ENCODE measurements at regions not wholly inside any gene's neighbourhood (a gene's known extent, or its start where the extent isn't known, plus 50 kb on each side); places are given as distances from the start of the nearest gene placed in this dataset.

DNA sequence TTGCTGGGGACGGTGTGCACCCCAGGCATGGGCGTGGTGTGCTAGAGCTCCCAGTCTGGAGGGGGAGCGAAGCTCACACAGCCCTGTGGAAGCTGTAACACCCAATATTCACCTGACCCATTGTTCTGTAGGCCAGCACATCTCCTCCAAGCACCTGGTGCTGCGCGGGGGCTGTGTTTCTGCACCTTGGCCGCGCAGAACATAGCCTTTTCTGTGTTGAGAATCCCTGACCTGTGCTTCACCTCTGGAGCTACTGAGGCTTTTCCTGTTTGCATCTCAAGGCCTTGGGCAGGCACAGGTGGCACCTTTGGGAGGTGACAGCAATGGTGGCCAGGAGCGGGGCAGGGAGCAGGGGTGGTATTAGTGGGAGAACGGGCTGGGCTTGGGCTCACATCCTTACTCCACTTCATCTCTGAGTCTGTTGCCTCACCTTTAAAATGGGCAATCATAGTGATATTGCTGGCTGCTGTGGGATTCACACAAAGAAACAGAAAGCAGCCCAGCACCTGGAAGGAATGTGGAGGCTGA, 343.9 kb upstream of the AJAP1 start:
- no peak overlapping the region for H3K4me3 ChIP-seq (ENCODE audit: low read depth in 1 of 3, low read length in 3 of 3)
- peaks cover 3 to 5% (median 4%) of the 10 kb centered on the region in 4 donors for H3K9me3 ChIP-seq (ENCODE audit: control insufficient read depth in 4 of 4, low read length in 3 of 4)
- no peaks in the 10 kb centered on the region for H3K36me3 ChIP-seq (ENCODE audit: control insufficient read depth in 4 of 4, insufficient read depth in 3 of 4, low read depth in 1 of 4, low read length in 3 of 4)
- no peak overlapping the region for H3K9ac ChIP-seq (ENCODE audit: low read depth in 1 of 2, low read length in 2 of 2)
- TF ChIP-seq RAD21 (IDR thresholded peaks at IDR 0.05) (no peak), NR2F2 (IDR thresholded peaks at IDR 0.05) (no peak), GABPA (IDR thresholded peaks at IDR 0.05 in 1 of 2, conservative IDR thresholded peaks at IDR 0.05 in 1 of 2) (no peak), HNF4G (IDR thresholded peaks at IDR 0.05) (no peak), JUND (IDR thresholded peaks at IDR 0.05) (no peak), YY1 (IDR thresholded peaks at IDR 0.05) (no peak), ATF3 (IDR thresholded peaks at IDR 0.05) (no peak), TAF1 (conservative IDR thresholded peaks at IDR 0.05) (no peak), FOXA2 (IDR thresholded peaks at IDR 0.05) (no peak), HNF4A (conservative IDR thresholded peaks at IDR 0.05) (no peak), RXRA (IDR thresholded peaks at IDR 0.05) (no peak), FOXA1 (IDR thresholded peaks at IDR 0.05) (no peak), SP1 (IDR thresholded peaks at IDR 0.05) (no peak)
- TF ChIP-seq, protein P1, sequence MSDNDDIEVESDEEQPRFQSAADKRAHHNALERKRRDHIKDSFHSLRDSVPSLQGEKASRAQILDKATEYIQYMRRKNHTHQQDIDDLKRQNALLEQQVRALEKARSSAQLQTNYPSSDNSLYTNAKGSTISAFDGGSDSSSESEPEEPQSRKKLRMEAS (IDR thresholded peaks at IDR 0.05) = no peak
- TF ChIP-seq, protein P2, sequence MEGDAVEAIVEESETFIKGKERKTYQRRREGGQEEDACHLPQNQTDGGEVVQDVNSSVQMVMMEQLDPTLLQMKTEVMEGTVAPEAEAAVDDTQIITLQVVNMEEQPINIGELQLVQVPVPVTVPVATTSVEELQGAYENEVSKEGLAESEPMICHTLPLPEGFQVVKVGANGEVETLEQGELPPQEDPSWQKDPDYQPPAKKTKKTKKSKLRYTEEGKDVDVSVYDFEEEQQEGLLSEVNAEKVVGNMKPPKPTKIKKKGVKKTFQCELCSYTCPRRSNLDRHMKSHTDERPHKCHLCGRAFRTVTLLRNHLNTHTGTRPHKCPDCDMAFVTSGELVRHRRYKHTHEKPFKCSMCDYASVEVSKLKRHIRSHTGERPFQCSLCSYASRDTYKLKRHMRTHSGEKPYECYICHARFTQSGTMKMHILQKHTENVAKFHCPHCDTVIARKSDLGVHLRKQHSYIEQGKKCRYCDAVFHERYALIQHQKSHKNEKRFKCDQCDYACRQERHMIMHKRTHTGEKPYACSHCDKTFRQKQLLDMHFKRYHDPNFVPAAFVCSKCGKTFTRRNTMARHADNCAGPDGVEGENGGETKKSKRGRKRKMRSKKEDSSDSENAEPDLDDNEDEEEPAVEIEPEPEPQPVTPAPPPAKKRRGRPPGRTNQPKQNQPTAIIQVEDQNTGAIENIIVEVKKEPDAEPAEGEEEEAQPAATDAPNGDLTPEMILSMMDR (IDR thresholded peaks at IDR 0.05; ENCODE audit: low read depth, low read length, missing input control) = no peak
- TF ChIP-seq, protein P3, sequence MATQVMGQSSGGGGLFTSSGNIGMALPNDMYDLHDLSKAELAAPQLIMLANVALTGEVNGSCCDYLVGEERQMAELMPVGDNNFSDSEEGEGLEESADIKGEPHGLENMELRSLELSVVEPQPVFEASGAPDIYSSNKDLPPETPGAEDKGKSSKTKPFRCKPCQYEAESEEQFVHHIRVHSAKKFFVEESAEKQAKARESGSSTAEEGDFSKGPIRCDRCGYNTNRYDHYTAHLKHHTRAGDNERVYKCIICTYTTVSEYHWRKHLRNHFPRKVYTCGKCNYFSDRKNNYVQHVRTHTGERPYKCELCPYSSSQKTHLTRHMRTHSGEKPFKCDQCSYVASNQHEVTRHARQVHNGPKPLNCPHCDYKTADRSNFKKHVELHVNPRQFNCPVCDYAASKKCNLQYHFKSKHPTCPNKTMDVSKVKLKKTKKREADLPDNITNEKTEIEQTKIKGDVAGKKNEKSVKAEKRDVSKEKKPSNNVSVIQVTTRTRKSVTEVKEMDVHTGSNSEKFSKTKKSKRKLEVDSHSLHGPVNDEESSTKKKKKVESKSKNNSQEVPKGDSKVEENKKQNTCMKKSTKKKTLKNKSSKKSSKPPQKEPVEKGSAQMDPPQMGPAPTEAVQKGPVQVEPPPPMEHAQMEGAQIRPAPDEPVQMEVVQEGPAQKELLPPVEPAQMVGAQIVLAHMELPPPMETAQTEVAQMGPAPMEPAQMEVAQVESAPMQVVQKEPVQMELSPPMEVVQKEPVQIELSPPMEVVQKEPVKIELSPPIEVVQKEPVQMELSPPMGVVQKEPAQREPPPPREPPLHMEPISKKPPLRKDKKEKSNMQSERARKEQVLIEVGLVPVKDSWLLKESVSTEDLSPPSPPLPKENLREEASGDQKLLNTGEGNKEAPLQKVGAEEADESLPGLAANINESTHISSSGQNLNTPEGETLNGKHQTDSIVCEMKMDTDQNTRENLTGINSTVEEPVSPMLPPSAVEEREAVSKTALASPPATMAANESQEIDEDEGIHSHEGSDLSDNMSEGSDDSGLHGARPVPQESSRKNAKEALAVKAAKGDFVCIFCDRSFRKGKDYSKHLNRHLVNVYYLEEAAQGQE (IDR thresholded peaks at IDR 0.05) = no peak
- 85% methylated on average over 9 of the region's 9 CpGs for WGBS
- H3K4me1 ChIP-seq (ENCODE audit: control insufficient read depth in 4 of 4, insufficient read depth in 4 of 4, low read length in 3 of 4) = no peaks in the 10 kb centered on the region
- DNase-seq (ENCODE audit: low spot score) = no peak
- H3K27ac ChIP-seq (ENCODE audit: low read depth in 1 of 2, low read length in 2 of 2) = no peak overlapping the region
- H3K27me3 ChIP-seq (ENCODE audit: control insufficient read depth in 4 of 4, insufficient read depth in 4 of 4, low read length in 3 of 4) = peaks cover 0 to 2% (median 0%) of the 10 kb centered on the region in 4 donors

- DNase-seq (ENCODE audit: low spot score) = no peak
- Histone ChIP-seq H3K27me3 (ENCODE audit: control insufficient read depth in 4 of 4, insufficient read depth in 4 of 4, low read length in 3 of 4) (peaks cover 0 to 2% (median 0%) of the 10 kb centered on the region in 4 donors), H3K4me1 (ENCODE audit: control insufficient read depth in 4 of 4, insufficient read depth in 4 of 4, low read length in 3 of 4) (no peaks in the 10 kb centered on the region), H3K27ac (ENCODE audit: low read depth in 1 of 2, low read length in 2 of 2) (no peak overlapping the region), H3K4me3 (ENCODE audit: low read depth in 1 of 3, low read length in 3 of 3) (no peak overlapping the region), H3K36me3 (ENCODE audit: control insufficient read depth in 4 of 4, insufficient read depth in 3 of 4, low read depth in 1 of 4, low read length in 3 of 4) (no peaks in the 10 kb centered on the region), H3K9me3 (ENCODE audit: control insufficient read depth in 4 of 4, low read length in 3 of 4) (peaks cover 3 to 9% (median 4%) of the 10 kb centered on the region in 4 donors), H3K9ac (ENCODE audit: low read depth in 1 of 2, low read length in 2 of 2) (no peak overlapping the region)
- WGBS = 80% methylated on average over 6 of the region's 6 CpGs
- TF ChIP-seq HNF4A (conservative IDR thresholded peaks at IDR 0.05) = no peak
- TF ChIP-seq RXRA (IDR thresholded peaks at IDR 0.05) = no peak
- TF ChIP-seq TAF1 (conservative IDR thresholded peaks at IDR 0.05) = no peak
- no peak for TF ChIP-seq SP1 (IDR thresholded peaks at IDR 0.05)
- TF ChIP-seq, protein P1 (IDR thresholded peaks at IDR 0.05) = no peak
- TF ChIP-seq ZBTB33 (IDR thresholded peaks at IDR 0.05) = no peak
- TF ChIP-seq FOXA1 (IDR thresholded peaks at IDR 0.05) = no peak
- no peak for TF ChIP-seq YY1 (IDR thresholded peaks at IDR 0.05)
- TF ChIP-seq JUND (IDR thresholded peaks at IDR 0.05) = no peak
- TF ChIP-seq RAD21 (IDR thresholded peaks at IDR 0.05) = no peak
- TF ChIP-seq, protein P3 (IDR thresholded peaks at IDR 0.05) = no peak
- TF ChIP-seq HNF4G (IDR thresholded peaks at IDR 0.05) = no peak
- TF ChIP-seq, protein P2 (IDR thresholded peaks at IDR 0.05; ENCODE audit: low read depth, low read length, missing input control) = no peak
Observed at GRCh38 chr1:4312024-4312423, 342.4 kb upstream of the AJAP1 start.
